Activated T-cell treated with anti-CD3 and anti-CD28 coated beads, Interleukin-2, amount 50 U/mL, for 4 hours (primary cell): ENCODE measurements at regions not wholly inside any gene's neighbourhood (a gene's known extent, or its start where the extent isn't known, plus 50 kb on each side); places are given as distances from the start of the nearest gene placed in this dataset.

Source experiments
- ATAC-seq, 2 donors: fragments of 200-7000 bp; cut with Tn5 transposase; one replicate each; pipeline ENCODE4 v1.10.0; 2021
- DNase-seq: peaks from one replicate; pipeline ENCODE4 v3.0.0-alpha.2; 2020
- H3K27me3 Mint-ChIP-seq: one replicate; pipeline ENCODE4 v1.8.0; 2021; ENCODE audit warnings: low read depth, mixed read lengths
- H3K36me3 Mint-ChIP-seq: one replicate; pipeline ENCODE4 v1.8.0; 2022; ENCODE audit warnings: mixed read lengths; ENCODE audit not compliant: insufficient read depth
- H3K4me1 Mint-ChIP-seq: one replicate; pipeline ENCODE4 v1.8.0; 2021; ENCODE audit warnings: low read depth, mixed read lengths
- H3K4me3 Mint-ChIP-seq: one replicate; pipeline ENCODE4 v1.8.0; 2021; ENCODE audit warnings: mild to moderate bottlenecking, moderate library complexity, mixed read lengths
- H3K9me3 Mint-ChIP-seq: one replicate; pipeline ENCODE4 v1.8.0; 2021; ENCODE audit warnings: mixed read lengths

DNA sequence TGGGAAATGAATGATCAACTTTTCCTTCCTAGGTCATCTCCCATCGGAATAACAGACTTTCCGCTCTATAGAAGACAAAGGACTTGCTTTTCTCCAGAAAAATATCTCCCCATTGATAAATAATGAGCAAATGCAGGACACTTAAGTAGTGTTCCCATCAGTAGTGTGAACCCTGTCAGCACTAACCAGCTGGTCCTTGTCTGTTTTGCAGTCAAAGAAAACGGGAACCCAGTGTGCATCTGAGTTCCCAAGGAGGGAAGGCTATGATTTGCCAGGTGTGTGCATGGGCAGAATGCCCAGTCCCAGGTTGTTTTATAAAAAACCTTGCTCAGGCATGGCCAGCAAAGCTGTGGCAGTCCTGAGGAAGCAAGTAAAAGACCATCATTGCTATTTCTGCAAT lies 256.5 kb upstream of the HMGA2 start:
- Mint-ChIP-seq H3K27me3 (peaks cover 16% of the 10 kb centered on the region), H3K9me3 (no peaks in the 10 kb centered on the region), H3K4me1 (no peaks in the 10 kb centered on the region), H3K4me3 (no peak overlapping the region), H3K36me3 (no peaks in the 10 kb centered on the region)
- DNase-seq (no peak), ATAC-seq (no peak)

DNA sequence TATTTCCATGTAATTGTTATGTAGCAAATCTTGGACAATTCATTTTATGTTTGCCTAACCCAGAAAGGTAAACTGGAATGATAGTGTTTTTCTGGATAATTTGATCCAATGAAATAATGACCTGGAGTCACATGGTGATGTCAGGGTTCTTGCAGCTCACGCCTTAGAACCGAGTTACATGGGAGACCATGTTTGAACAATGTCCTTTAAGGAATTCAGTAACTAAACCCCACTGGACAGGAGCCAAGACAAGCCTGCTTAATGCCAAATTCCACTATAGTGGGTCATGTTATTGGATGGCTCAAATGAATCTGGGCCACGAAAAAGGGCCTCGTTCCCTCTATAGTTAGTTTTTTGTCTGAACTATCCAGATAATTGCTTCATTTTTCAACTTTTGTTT lies 255.8 kb upstream of the HMGA2 start:
- Mint-ChIP-seq H3K27me3 (peaks cover 16% of the 10 kb centered on the region), H3K9me3 (peaks cover 6% of the 10 kb centered on the region), H3K36me3 (no peaks in the 10 kb centered on the region), H3K4me3 (no peak overlapping the region), H3K4me1 (no peaks in the 10 kb centered on the region)
- ATAC-seq = no peak
- DNase-seq = no peak

DNA sequence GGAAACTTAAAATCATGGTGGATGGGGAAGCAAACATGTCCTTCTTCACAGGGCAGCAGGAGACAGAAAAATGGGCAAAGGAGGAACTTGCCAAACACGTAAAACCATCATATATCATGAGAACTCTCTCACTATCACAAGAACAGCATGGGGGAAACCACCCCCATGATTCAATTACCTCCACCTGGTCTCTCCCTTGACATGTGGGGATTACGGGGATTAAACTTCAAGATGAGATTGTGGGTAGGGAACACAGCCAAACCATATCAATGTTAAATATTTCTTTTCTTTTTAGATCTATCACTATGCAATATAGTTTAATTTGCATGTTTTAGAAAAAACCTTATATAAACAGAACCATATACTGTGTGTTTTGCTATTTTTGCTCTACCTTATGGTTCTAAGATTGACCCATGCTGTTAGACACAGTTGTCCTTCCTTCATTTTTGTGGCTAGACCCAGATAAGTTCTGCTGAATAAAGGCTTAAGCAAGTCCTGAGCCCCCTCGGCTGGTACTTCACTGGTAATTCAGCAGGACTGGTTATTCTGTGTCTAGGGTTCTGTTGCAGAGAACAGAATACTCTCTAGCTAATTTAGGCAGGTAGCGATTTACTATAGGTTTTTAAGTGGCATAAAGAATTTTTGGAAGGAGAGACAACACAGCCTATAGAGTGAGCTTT lies 253.7 kb upstream of the HMGA2 start:
- Mint-ChIP-seq H3K27me3 (peaks cover 16% of the 10 kb centered on the region), H3K4me3 (no peak overlapping the region), H3K36me3 (no peaks in the 10 kb centered on the region), H3K4me1 (no peaks in the 10 kb centered on the region), H3K9me3 (peaks cover 21% of the 10 kb centered on the region)
- DNase-seq (no peak), ATAC-seq (no peak)

DNA sequence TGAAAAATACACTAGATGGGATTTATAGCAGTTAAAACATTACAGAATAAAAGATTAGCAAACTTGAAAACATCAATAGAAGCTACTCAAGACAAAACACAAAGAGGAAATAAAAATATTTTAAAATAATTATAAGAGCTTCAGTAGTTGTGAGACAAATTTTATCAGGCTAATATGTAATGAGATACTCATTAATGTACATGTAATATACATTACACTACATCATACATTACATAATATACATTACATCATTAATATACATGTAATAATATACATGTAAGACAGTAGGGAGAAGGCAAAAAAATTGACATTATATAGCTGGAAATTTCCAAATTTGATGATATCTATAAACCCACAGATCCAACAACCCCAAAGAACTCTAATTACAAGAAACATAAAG lies 249.4 kb upstream of the HMGA2 start:
- no peak for DNase-seq
- Mint-ChIP-seq H3K4me1 (no peaks in the 10 kb centered on the region), H3K27me3 (peaks cover 2% of the 10 kb centered on the region), H3K9me3 (peaks cover 26% of the 10 kb centered on the region), H3K36me3 (no peaks in the 10 kb centered on the region), H3K4me3 (no peak overlapping the region)
- no peak for ATAC-seq

DNA sequence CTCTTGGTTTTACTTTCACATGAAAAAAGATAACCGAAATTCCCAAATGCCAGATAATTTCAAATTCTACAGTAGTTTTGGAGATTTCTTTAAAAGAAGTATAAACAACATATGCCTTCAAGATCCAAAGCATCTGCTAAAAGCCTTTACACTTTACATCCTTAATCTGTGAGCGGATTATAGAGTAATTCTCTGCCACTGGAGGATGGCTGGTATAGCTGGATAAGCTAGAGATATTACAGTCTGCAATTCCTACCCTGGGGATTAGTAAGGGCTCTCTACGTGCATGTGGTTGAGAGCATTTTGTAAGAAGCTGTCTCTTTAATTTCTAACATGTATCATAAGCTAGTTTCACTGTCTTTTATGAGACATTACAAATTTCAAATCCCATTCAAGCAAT lies 240.3 kb upstream of the HMGA2 start:
- ATAC-seq = no peak

DNA sequence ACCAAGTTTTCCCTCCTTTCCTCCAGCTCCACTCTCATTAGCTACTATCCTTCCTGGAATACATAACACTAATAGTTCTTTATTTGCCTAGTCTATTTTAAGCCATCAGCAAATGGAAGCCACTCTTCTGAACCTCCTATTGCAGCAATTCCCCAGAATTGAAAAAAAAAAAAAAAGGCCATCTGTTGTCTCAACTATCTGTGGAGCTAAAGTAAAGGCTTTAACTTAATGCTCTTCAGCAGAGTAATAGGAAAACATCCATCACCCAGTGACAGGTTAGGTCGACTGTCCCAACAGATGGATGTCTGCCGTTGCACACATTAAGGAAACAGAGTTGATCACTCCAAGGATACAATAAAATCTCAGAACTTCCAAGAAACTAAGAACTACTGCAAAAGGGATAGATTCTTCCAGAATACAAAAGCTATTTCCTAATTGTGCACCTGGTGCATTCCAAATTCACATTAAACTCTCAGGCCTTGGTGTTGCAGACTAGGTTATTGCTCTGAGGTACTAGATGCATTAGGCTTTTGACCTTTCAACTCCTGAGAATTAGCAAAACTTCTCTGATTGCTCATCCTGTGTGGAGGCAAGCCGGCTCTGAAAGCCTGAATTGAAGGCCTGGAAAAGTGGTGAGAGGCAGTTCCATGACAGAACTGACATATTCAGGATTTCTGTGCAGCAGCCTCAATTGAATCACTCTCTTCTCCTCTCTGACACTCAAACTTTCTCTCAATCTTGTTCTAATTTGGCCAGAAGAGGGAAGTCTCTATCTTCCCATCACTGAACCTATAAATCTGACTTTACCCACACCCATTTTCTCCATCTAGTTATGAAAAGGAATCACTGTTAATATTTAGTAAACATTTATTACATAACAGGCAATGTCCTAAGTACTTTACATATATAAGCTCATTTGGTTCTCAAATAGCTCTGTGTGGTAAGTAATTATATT lies 238.4 kb upstream of the HMGA2 start:
- Mint-ChIP-seq H3K27me3 (no peaks in the 10 kb centered on the region), H3K36me3 (no peaks in the 10 kb centered on the region)

More for the DNA sequence above, 240.3 kb upstream of the HMGA2 start:
- Mint-ChIP-seq H3K36me3 (no peaks in the 10 kb centered on the region), H3K27me3 (no peaks in the 10 kb centered on the region), H3K9me3 (no peaks in the 10 kb centered on the region), H3K4me1 (no peaks in the 10 kb centered on the region), H3K4me3 (no peak overlapping the region)
- no peak for DNase-seq

DNA sequence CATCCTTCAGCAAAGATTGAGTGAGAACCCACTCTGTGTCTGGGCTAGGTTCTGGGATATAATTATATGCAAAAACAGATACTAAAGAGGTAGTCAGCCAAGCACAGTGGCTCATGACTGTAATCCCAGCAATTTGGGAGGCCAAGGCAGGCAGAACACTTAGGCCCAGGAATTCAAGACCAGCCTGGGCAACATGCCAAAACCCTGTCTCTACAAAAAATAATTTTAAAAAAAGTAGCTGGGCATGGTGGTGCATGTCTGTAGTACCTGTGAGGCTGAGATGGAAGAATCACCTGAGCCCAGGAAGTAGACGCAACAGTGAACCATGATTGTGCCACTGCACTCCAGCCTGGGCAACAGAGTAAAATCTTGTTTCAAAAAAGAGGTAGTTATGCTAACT lies 237.5 kb upstream of the HMGA2 start:
- H3K9me3 Mint-ChIP-seq = no peaks in the 10 kb centered on the region
- no peak for ATAC-seq
- H3K4me3 Mint-ChIP-seq = no peak overlapping the region
- DNase-seq = no peak
- H3K27me3 Mint-ChIP-seq = no peaks in the 10 kb centered on the region
- no peaks in the 10 kb centered on the region for H3K36me3 Mint-ChIP-seq
- H3K4me1 Mint-ChIP-seq = no peaks in the 10 kb centered on the region

More for the DNA sequence above, 238.4 kb upstream of the HMGA2 start:
- H3K4me3 Mint-ChIP-seq = no peak overlapping the region
- DNase-seq (no peak), ATAC-seq (no peak)
- H3K9me3 Mint-ChIP-seq = no peaks in the 10 kb centered on the region
- H3K4me1 Mint-ChIP-seq = no peaks in the 10 kb centered on the region

DNA sequence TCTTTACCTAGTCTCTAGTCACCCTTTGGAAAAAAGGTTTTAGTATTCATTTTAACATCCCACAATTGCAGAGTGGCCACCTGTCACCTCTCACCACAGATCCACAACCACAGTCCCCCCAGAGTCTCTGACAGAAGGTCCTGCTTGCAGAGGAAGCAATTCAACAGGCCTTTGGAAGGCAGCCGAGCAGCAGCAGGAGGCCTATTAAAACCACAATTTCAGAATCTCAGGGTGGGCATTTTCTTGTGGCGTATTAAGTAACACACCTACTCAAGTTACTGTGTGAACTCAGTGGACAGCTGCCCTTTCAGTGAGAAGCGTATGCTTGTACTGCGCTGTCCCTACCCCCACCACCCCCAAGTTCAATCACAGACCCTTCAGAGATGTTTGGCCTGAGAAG lies 234.0 kb upstream of the HMGA2 start:
- Mint-ChIP-seq H3K4me3 (no peak overlapping the region), H3K9me3 (no peaks in the 10 kb centered on the region), H3K36me3 (no peaks in the 10 kb centered on the region), H3K4me1 (no peaks in the 10 kb centered on the region), H3K27me3 (peaks cover 3% of the 10 kb centered on the region)
- ATAC-seq (no peak), DNase-seq (no peak)

DNA sequence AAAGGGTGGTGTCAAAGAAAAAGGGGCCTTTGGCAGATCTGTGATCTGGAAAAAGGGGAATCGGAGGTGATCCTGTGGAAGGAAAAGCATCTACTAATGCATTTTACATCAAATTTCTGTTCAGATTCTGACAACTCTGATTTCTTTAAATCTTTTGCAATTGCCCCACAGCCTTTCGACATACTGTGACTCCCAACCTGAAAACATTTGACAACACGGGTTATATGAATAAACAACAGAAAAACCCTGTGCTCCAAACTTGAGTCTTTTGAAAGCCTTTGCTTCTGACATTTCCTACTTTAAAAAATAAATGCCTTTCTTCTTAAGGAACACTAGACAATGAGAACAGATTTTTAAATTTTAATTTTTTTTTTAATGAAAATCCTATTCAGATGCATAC lies 231.9 kb upstream of the HMGA2 start:
- H3K9me3 Mint-ChIP-seq = no peaks in the 10 kb centered on the region
- DNase-seq (no peak), ATAC-seq (no peak)
- H3K36me3 Mint-ChIP-seq = no peaks in the 10 kb centered on the region
- no peaks in the 10 kb centered on the region for H3K4me1 Mint-ChIP-seq
- peaks cover 3% of the 10 kb centered on the region for H3K27me3 Mint-ChIP-seq
- H3K4me3 Mint-ChIP-seq = no peak overlapping the region

DNA sequence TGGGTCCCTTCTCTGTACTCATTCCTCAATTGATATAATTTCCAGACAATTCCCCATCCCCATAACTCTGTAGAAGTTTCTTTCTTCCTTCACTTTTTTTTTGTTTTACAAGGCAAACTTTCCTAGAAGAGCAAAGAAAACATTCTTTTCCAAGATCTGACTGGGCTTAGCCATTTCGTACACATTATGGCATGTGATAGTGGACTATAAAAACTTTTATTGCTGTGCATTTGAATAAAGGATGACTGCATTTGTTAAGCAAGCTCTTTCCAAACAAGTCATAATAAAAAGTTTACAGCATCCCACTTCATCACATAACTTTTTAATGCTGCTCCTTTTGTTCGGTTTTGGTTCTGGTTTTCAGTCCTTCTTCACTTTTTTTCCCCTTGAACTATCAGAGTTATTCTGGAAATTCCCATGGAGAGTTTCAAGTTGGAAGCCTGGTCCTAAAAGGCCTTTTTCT lies 231.0 kb upstream of the HMGA2 start:
- Mint-ChIP-seq H3K9me3 (no peaks in the 10 kb centered on the region), H3K4me1 (no peaks in the 10 kb centered on the region), H3K36me3 (no peaks in the 10 kb centered on the region), H3K27me3 (peaks cover 3% of the 10 kb centered on the region), H3K4me3 (no peak overlapping the region)
- no peak for ATAC-seq
- DNase-seq = no peak

DNA sequence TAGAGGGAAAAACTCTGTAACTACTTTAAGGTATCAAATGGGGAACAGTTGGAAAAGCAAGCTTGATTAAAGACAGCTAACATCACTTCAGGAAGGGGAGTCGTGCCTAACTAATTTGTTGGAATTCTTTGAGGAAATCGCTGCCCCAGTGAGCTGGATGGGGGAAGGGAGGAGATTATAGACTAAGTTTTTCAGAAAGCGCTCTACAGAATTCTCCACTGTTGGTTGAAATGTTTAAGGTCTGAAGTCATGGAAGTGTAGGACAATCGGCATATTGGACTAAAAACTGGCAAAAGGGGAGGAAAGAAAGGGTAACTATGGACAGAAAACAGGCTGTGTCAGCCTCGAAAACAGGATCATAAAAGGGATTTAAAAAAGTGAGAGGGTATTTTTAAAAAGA lies 229.9 kb upstream of the HMGA2 start:
- no peak for ATAC-seq
- Mint-ChIP-seq H3K36me3 (no peaks in the 10 kb centered on the region), H3K4me1 (no peaks in the 10 kb centered on the region), H3K9me3 (no peaks in the 10 kb centered on the region), H3K27me3 (peaks cover 3% of the 10 kb centered on the region), H3K4me3 (no peak overlapping the region)
- no peak for DNase-seq

DNA sequence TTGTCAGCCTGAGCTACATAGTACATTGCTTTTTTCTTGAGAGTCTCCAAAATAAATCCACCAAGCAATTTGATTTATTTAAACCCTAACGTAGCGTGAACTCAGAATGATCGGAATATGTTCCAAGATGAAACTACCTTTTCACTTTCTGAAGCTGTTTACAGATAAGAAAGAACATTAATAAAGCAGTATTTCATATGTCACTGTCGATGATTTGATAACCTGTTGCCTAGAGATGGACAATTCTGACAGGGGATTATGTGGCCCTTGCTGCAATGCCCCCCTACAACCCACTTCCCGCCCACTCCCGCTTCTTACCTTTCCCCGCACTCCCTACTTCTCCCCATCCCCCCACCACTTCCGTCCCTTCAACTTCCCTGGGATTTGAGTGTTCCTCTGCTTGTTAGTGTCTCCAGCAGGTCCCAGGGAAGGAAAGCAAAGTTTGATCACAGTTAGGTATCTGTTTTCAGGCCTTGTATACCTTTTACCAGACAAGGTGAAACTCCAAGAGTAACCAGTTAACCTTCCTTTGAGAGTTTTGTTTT lies 229.2 kb upstream of the HMGA2 start:
- Mint-ChIP-seq H3K4me1 (no peaks in the 10 kb centered on the region), H3K27me3 (peaks cover 3% of the 10 kb centered on the region), H3K4me3 (no peak overlapping the region), H3K36me3 (no peaks in the 10 kb centered on the region), H3K9me3 (no peaks in the 10 kb centered on the region)
- no peak for ATAC-seq
- DNase-seq = no peak

DNA sequence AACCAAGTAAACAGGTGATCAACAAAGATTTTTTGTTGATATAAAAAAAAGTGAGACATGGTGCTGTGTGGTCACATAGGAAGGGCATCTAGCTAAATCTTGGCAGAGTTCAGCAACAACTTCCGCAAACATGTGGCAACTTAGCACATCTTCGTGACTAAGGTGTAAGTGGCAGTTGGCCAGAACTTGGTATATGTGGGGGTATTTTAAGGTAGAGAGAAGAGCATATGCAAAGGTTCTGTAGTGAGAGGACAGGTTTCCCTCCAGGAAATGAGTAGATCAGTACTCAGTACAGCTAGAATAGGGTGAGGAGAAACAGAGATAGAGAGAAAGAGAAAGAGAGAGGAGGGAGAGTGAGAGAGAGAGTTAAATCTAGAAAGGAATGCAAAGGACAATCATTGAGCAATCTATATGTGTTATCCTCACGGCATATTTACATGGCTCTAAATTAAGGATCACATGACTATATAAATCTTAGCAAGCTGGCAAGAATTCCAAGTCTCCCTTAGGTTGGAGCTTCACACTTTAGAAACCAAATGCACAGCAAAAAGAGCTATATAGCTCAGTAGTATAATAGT lies 227.7 kb upstream of the HMGA2 start:
- Mint-ChIP-seq H3K27me3 (peaks cover 8% of the 10 kb centered on the region), H3K4me1 (no peaks in the 10 kb centered on the region), H3K4me3 (no peak overlapping the region), H3K9me3 (no peaks in the 10 kb centered on the region), H3K36me3 (no peaks in the 10 kb centered on the region)
- no peak for DNase-seq
- no peak for ATAC-seq

DNA sequence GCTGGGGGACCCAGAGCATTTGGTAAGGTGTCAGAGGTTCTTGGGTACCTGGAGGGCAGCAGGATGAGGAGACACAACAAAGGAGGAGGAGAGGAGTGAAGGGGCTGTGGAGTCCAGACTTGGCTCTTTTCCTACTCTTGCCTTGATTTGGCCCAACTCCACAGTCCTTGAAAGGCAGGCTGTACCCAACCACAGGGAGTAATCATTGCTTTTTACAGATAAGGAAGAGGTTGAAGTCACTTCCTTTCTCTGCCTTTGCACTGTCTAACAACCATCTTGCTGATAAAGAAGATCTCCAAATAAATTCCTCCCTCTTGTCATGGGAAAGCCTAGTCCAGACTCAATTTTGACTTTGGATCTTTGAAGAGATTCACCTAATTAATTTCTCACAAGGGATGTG lies 226.8 kb upstream of the HMGA2 start:
- ATAC-seq = no peak
- Mint-ChIP-seq H3K27me3 (peaks cover 16% of the 10 kb centered on the region), H3K4me3 (no peak overlapping the region), H3K4me1 (no peaks in the 10 kb centered on the region), H3K36me3 (no peaks in the 10 kb centered on the region), H3K9me3 (no peaks in the 10 kb centered on the region)
- no peak for DNase-seq
